CD8-positive, alpha-beta memory T cell (primary cell): ENCODE measurements at regions not wholly inside any gene's neighbourhood (a gene's known extent, or its start where the extent isn't known, plus 50 kb on each side); places are given as distances from the start of the nearest gene placed in this dataset.

Source experiments
- CTCF ChIA-PET: fragments of 350-600 bp; sonication (Branson Sonifier 250); formaldehyde crosslinking; loops from one replicate; lab custom pipeline; 2021; ENCODE audit warnings: antibody characterized with exemption; lab: Charles Lee
- POLR2A ChIA-PET: fragments of 350-600 bp; sonication (Branson Sonifier 250); formaldehyde crosslinking; loops from one replicate; lab custom pipeline; 2021; ENCODE audit warnings: antibody characterized with exemption; lab: Charles Lee
- DNase-seq, 5 donors: peaks; one replicate each; pipeline versions ENCODE4 v3.0.0 to v3.0.0-alpha.2; 2020 to 2022; ENCODE audit warnings: mixed read lengths in 1 of 5
- H3K27ac ChIP-seq: one replicate; pipeline ENCODE4 v1.7.0; 2013; ENCODE audit warnings: low read depth, mild to moderate bottlenecking, low read length, moderate library complexity
- H3K27me3 ChIP-seq: 2 replicates; pipeline ENCODE4 v1.7.0; 2013; ENCODE audit warnings: low read length, mild to moderate bottlenecking; ENCODE audit not compliant: insufficient read depth, poor library complexity, severe bottlenecking
- H3K36me3 ChIP-seq: 2 replicates; pipeline ENCODE4 v1.7.0; 2013; ENCODE audit warnings: mild to moderate bottlenecking, low read length, moderate library complexity; ENCODE audit not compliant: insufficient read depth
- H3K4me1 ChIP-seq: 2 replicates; pipeline ENCODE4 v1.7.0; 2013; ENCODE audit warnings: mild to moderate bottlenecking, low read length, moderate library complexity; ENCODE audit not compliant: insufficient read depth
- H3K4me3 ChIP-seq: 2 replicates; pipeline ENCODE4 v1.7.0; 2013; ENCODE audit warnings: mild to moderate bottlenecking, low read length
- H3K9me3 ChIP-seq: 2 replicates; pipeline ENCODE4 v1.7.0; 2013; ENCODE audit warnings: mild to moderate bottlenecking, low read length
- H3K27ac Mint-ChIP-seq, 8 donors: one replicate each; pipeline ENCODE4 v1.8.0; 2020 to 2021; ENCODE audit warnings: mixed read lengths in 8 of 8, mild to moderate bottlenecking in 6 of 8, inconsistent platforms in 3 of 8, moderate library complexity in 3 of 8
- H3K27me3 Mint-ChIP-seq, 2 donors: one replicate each; pipeline ENCODE4 v1.8.0; 2020 to 2021; ENCODE audit warnings: mixed read lengths in 2 of 2, mild to moderate bottlenecking in 1 of 2, moderate library complexity in 1 of 2
- H3K36me3 Mint-ChIP-seq, 3 donors: one replicate each; pipeline ENCODE4 v1.8.0; 2020 to 2021; ENCODE audit warnings: mixed read lengths in 3 of 3, inconsistent platforms in 1 of 3, mild to moderate bottlenecking in 1 of 3
- H3K4me1 Mint-ChIP-seq, 3 donors: one replicate each; pipeline ENCODE4 v1.8.0; 2020 to 2021; ENCODE audit warnings: mixed read lengths in 3 of 3, inconsistent platforms in 1 of 3, mild to moderate bottlenecking in 1 of 3
- H3K4me3 Mint-ChIP-seq, 7 donors: one replicate each; pipeline ENCODE4 v1.8.0; 2020 to 2021; ENCODE audit warnings: mixed read lengths in 7 of 7, mild to moderate bottlenecking in 6 of 7, moderate library complexity in 4 of 7, inconsistent platforms in 2 of 7
- H3K9me3 Mint-ChIP-seq, 5 donors: one replicate each; pipeline ENCODE4 v1.8.0; 2020 to 2022; ENCODE audit warnings: mixed read lengths in 5 of 5, mild to moderate bottlenecking in 3 of 5, moderate library complexity in 2 of 5, inconsistent platforms in 1 of 5

DNA sequence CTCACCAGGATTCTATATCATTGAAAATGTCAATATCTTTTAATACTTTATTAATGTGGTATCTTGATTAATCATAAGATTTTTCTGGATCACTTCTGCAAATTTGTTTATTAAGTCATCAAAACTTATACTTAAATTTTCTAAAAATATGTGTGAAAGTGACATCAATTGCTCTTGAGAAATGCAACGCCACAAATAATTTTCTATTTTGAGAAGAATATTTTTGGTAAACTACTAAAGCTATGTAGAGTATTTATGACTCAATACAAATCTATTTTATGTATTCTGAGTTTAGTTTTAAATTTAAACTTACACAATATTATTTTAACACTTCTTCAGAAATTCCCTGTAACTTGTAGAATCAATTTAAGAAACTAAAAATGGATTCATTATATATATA lies 263.3 kb downstream of the RASSF9 start:
- no peak overlapping the region for H3K4me3 ChIP-seq
- no peaks in the 10 kb centered on the region for H3K9me3 ChIP-seq
- H3K36me3 Mint-ChIP-seq = no peaks in the 10 kb centered on the region
- H3K9me3 Mint-ChIP-seq = peaks cover 0 to 8% (median 2%) of the 10 kb centered on the region in 5 donors
- no peak overlapping the region for H3K4me3 Mint-ChIP-seq
- H3K4me1 Mint-ChIP-seq = no peaks in the 10 kb centered on the region
- ChIA-PET CTCF (no interaction called here), POLR2A (no interaction called here)
- H3K27me3 ChIP-seq = no peaks in the 10 kb centered on the region
- no peaks in the 10 kb centered on the region for H3K36me3 ChIP-seq
- no peaks in the 10 kb centered on the region for H3K4me1 ChIP-seq
- H3K27ac ChIP-seq = no peak overlapping the region
- DNase-seq = no peak
- no peak overlapping the region for H3K27ac Mint-ChIP-seq
- no peaks in the 10 kb centered on the region for H3K27me3 Mint-ChIP-seq

DNA sequence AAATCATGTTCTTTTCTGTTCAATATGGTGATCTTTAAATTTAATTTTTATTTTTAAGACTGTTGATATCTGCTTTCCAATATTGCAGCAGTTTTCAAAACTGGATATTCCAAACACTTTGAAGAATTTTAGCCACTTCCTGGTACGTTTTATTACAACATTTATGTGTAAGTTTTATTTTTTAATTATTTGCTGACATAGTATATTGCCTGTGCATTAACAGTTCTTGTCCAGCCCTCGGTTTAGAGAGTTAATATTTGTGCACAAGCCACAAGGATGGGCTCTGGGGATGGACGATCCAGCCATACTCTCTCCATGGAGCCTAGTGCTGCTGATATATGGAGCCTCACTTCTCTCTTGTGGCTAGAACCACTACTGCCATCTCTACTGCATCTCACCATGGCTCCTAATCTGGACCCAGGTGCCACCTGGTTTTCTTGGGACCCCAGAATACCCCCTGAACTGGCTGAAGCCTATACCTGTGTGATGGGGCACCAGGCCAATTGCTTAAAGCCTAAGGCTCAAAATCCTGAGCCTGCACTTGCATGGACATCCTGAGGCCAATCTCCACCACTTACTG lies 262.5 kb downstream of the RASSF9 start:
- DNase-seq = no peak
- Histone ChIP-seq H3K9me3 (no peaks in the 10 kb centered on the region), H3K27ac (no peak overlapping the region), H3K4me3 (no peak overlapping the region), H3K36me3 (no peaks in the 10 kb centered on the region), H3K4me1 (no peaks in the 10 kb centered on the region), H3K27me3 (no peaks in the 10 kb centered on the region)
- Mint-ChIP-seq H3K4me3 (no peak overlapping the region), H3K27ac (peak overlapping the region in 1 of 8 donors; percentile 50), H3K4me1 (no peaks in the 10 kb centered on the region), H3K36me3 (no peaks in the 10 kb centered on the region), H3K9me3 (peaks cover 0 to 8% (median 2%) of the 10 kb centered on the region in 5 donors), H3K27me3 (no peaks in the 10 kb centered on the region)
- ChIA-PET POLR2A (no interaction called here), CTCF (no interaction called here)

DNA sequence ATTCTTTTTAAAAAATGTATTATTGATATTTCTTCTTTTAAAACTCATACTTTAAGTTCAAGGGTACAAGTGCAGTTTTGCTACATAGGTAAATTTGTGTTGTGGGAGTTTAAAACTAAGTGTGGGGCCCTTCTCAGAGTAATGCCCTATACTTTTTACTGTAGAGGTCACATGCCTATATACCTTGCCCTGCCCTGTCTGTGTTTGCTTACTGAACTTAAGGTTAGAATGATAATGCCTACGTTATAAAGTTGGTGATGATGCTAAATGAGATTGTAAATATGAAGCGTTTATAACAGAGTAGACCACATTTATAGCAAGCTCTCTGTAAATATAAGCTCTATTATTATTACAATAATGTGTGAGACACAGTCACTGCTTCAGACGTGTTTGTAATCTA lies 261.9 kb downstream of the RASSF9 start:
- Mint-ChIP-seq H3K4me1 (no peaks in the 10 kb centered on the region), H3K9me3 (peaks cover 0 to 13% (median 2%) of the 10 kb centered on the region in 5 donors), H3K27me3 (no peaks in the 10 kb centered on the region), H3K36me3 (no peaks in the 10 kb centered on the region), H3K27ac (no peak overlapping the region), H3K4me3 (no peak overlapping the region)
- no peaks in the 10 kb centered on the region for H3K9me3 ChIP-seq
- H3K27me3 ChIP-seq = no peaks in the 10 kb centered on the region
- ChIA-PET CTCF (no interaction called here), POLR2A (no interaction called here)
- H3K36me3 ChIP-seq = no peaks in the 10 kb centered on the region
- no peak for DNase-seq
- H3K4me3 ChIP-seq = no peak overlapping the region
- no peak overlapping the region for H3K27ac ChIP-seq
- no peaks in the 10 kb centered on the region for H3K4me1 ChIP-seq

- H3K4me3 Mint-ChIP-seq = no peak overlapping the region
- no peaks in the 10 kb centered on the region for H3K27me3 Mint-ChIP-seq
- H3K4me1 ChIP-seq = no peaks in the 10 kb centered on the region
- DNase-seq = no peak
- ChIA-PET CTCF (no interaction called here), POLR2A (no interaction called here)
- no peaks in the 10 kb centered on the region for H3K36me3 Mint-ChIP-seq
- peaks cover 0 to 19% (median 5%) of the 10 kb centered on the region in 5 donors for H3K9me3 Mint-ChIP-seq
- no peaks in the 10 kb centered on the region for H3K9me3 ChIP-seq
- H3K4me1 Mint-ChIP-seq = no peaks in the 10 kb centered on the region
- no peak overlapping the region for H3K27ac ChIP-seq
- H3K36me3 ChIP-seq = no peaks in the 10 kb centered on the region
- no peaks in the 10 kb centered on the region for H3K27me3 ChIP-seq
- H3K4me3 ChIP-seq = no peak overlapping the region
- H3K27ac Mint-ChIP-seq = no peak overlapping the region
Measured at GRCh38 chr12:85575120-85576096, 260.8 kb downstream of the RASSF9 start.

DNA sequence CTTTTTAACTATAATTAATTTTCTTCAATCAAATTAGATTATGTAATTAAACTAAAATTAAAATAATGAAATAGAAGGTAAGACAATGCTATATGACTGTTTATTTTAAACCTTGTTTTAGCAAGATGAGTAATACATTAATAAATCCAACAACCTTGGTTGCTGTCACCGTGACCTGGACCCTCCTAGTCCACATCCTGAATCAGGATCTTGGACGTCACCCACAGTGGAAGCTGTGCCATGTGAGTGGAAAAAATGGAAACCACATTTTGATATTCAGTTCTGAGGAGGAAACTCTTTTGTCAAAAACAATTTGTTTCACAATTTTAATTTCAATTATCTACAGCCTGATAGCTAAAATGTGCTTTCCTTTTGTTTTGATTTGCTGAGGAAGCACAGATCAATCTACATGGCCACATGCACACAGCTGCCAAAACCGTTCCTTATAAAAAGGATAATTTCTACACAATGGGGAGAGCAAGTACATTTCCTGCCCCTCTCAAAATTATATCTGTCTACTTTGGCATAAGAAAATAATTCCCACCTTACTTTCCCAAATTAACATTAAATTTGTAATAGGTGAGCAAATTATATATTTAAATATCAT lies 255.5 kb downstream of the RASSF9 start:
- Histone ChIP-seq H3K4me1 (no peaks in the 10 kb centered on the region), H3K9me3 (no peaks in the 10 kb centered on the region), H3K27ac (no peak overlapping the region), H3K4me3 (no peak overlapping the region), H3K27me3 (no peaks in the 10 kb centered on the region), H3K36me3 (no peaks in the 10 kb centered on the region)
- no peak for DNase-seq
- H3K27me3 Mint-ChIP-seq = no peaks in the 10 kb centered on the region
- H3K4me3 Mint-ChIP-seq = no peak overlapping the region
- H3K4me1 Mint-ChIP-seq = no peaks in the 10 kb centered on the region
- H3K36me3 Mint-ChIP-seq = no peaks in the 10 kb centered on the region
- ChIA-PET CTCF (no interaction called here), POLR2A (no interaction called here)
- no peak overlapping the region for H3K27ac Mint-ChIP-seq
- peaks cover 3 to 30% (median 5%) of the 10 kb centered on the region in 5 donors for H3K9me3 Mint-ChIP-seq

DNA sequence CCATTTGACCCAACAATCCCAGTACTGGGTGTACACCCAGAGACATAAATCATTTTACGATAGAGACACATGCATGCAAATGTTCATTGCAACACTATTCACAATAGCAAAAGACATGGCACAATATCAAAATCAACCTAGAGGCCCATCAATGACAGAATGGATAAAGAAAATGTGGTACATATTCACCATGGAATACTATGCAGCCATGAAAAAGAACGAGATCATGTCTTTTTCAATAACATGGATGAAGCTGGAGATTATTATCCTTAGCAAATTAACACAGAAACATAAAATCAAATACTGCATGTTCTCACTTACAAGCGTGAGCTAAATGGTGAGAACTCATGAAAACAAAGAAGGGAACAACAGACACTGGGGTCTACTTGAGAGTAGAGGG lies 249.1 kb downstream of the RASSF9 start:
- Mint-ChIP-seq H3K4me3 (no peak overlapping the region), H3K9me3 (peaks cover 3 to 18% (median 10%) of the 10 kb centered on the region in 5 donors), H3K27me3 (no peaks in the 10 kb centered on the region), H3K36me3 (no peaks in the 10 kb centered on the region), H3K4me1 (no peaks in the 10 kb centered on the region), H3K27ac (no peak overlapping the region)
- Histone ChIP-seq H3K9me3 (no peaks in the 10 kb centered on the region), H3K4me3 (no peak overlapping the region), H3K27me3 (no peaks in the 10 kb centered on the region), H3K27ac (no peak overlapping the region), H3K36me3 (no peaks in the 10 kb centered on the region), H3K4me1 (no peaks in the 10 kb centered on the region)
- POLR2A ChIA-PET = no interaction called here
- DNase-seq = no peak
- CTCF ChIA-PET = no interaction called here

- no peaks in the 10 kb centered on the region for H3K36me3 Mint-ChIP-seq
- no peak for DNase-seq
- no peaks in the 10 kb centered on the region for H3K27me3 Mint-ChIP-seq
- no peaks in the 10 kb centered on the region for H3K36me3 ChIP-seq
- H3K9me3 Mint-ChIP-seq = peaks cover 0 to 25% (median 16%) of the 10 kb centered on the region in 5 donors
- CTCF ChIA-PET = no interaction called here
- no peak overlapping the region for H3K4me3 ChIP-seq
- POLR2A ChIA-PET = no interaction called here
- no peak overlapping the region for H3K27ac Mint-ChIP-seq
- H3K4me1 Mint-ChIP-seq = no peaks in the 10 kb centered on the region
- H3K27ac ChIP-seq = no peak overlapping the region
- no peaks in the 10 kb centered on the region for H3K4me1 ChIP-seq
- H3K27me3 ChIP-seq = no peaks in the 10 kb centered on the region
- no peaks in the 10 kb centered on the region for H3K9me3 ChIP-seq
- H3K4me3 Mint-ChIP-seq = no peak overlapping the region
Measured at GRCh38 chr12:85588221-85588620, 248.0 kb downstream of the RASSF9 start.

- ChIA-PET POLR2A (no interaction called here), CTCF (no interaction called here)
- H3K27me3 Mint-ChIP-seq = peaks cover 0 to 2% of the 10 kb centered on the region in 2 donors
- Histone ChIP-seq H3K36me3 (no peaks in the 10 kb centered on the region), H3K4me3 (no peak overlapping the region), H3K9me3 (no peaks in the 10 kb centered on the region), H3K27me3 (no peaks in the 10 kb centered on the region), H3K27ac (no peak overlapping the region), H3K4me1 (no peaks in the 10 kb centered on the region)
- H3K4me1 Mint-ChIP-seq = no peaks in the 10 kb centered on the region
- no peak for DNase-seq
- H3K36me3 Mint-ChIP-seq = peaks cover 0 to 2% (median 0%) of the 10 kb centered on the region in 3 donors
- H3K27ac Mint-ChIP-seq = no peak overlapping the region
- peaks cover 5 to 39% (median 8%) of the 10 kb centered on the region in 5 donors for H3K9me3 Mint-ChIP-seq
- H3K4me3 Mint-ChIP-seq = no peak overlapping the region
Measured at GRCh38 chr12:85600841-85601240, 235.4 kb downstream of the RASSF9 start.
